ENCODE measurements at regions not wholly inside any gene's neighbourhood (a gene's known extent, or its start where the extent isn't known, plus 50 kb on each side); places are given as distances from the start of the nearest gene placed in this dataset.

DNA sequence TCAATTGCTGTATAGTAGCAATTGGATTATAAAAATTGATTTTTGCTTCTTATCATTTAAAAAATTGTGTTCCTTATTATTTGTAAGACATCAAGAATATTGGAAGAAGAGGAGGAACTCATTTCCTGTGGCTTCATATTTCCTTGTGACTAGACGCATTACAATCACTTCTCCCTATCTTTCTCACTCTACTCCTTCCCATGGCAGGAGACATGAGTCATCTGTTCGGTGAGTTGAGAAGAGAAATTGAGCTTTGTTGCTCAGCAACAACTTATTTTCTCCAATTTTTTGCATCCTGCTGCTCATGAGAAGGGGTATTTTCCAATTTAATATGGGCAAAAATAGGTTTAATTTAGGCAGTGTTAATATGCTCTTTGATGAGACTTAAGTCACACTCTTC is 1783.9 kb downstream of the SUCLG1 start:
- no peak for ATAC-seq
- Histone ChIP-seq H3K36me3 (replicated peaks in 1 of 2; ENCODE audit: insufficient read depth in 1 of 2, low read depth in 2 of 2) (no peaks in the 10 kb centered on the region), H3K9me3 (no peaks in the 10 kb centered on the region), H3K27me3 (no peaks in the 10 kb centered on the region), H3K4me3 (no peak overlapping the region), H3K4me1 (no peaks in the 10 kb centered on the region), H3K27ac (no peak overlapping the region)
- no peak for TF ChIP-seq POLR2A (IDR thresholded peaks at IDR 0.05)
- TF ChIP-seq, protein P1, sequence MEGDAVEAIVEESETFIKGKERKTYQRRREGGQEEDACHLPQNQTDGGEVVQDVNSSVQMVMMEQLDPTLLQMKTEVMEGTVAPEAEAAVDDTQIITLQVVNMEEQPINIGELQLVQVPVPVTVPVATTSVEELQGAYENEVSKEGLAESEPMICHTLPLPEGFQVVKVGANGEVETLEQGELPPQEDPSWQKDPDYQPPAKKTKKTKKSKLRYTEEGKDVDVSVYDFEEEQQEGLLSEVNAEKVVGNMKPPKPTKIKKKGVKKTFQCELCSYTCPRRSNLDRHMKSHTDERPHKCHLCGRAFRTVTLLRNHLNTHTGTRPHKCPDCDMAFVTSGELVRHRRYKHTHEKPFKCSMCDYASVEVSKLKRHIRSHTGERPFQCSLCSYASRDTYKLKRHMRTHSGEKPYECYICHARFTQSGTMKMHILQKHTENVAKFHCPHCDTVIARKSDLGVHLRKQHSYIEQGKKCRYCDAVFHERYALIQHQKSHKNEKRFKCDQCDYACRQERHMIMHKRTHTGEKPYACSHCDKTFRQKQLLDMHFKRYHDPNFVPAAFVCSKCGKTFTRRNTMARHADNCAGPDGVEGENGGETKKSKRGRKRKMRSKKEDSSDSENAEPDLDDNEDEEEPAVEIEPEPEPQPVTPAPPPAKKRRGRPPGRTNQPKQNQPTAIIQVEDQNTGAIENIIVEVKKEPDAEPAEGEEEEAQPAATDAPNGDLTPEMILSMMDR (IDR thresholded peaks at IDR 0.05): no peak
- intact Hi-C loops (cut with DNase I): no loop called here
- 54 to 55% methylated on average over 2 of the region's 2 CpGs for WGBS, 2 donors
- no peak for DNase-seq

DNA sequence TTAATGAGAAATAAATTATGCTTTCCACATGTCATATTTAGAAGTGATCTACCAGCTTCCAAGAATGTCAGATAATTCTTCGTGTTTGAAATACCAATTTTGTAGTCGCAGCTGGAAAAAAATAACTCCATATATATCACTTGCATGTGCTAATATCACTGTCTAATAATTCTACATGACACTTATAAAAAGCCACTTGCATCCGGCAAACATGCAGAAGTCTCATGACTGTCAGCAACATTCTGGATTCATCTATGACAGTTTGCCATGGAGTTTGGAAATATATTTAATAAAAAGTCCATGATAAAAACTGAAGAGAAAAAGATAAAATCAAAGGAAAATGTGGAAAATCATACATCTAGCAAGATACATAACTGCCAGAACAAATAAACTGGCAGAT is 1784.4 kb downstream of the SUCLG1 start:
- ATAC-seq: no peak
- no peak for DNase-seq
- intact Hi-C loops (cut with DNase I): no loop called here
- TF ChIP-seq, protein P1 (IDR thresholded peaks at IDR 0.05): no peak
- no peak for TF ChIP-seq POLR2A (IDR thresholded peaks at IDR 0.05)
- Histone ChIP-seq H3K4me3 (no peak overlapping the region), H3K4me1 (no peaks in the 10 kb centered on the region), H3K27me3 (no peaks in the 10 kb centered on the region), H3K27ac (no peak overlapping the region), H3K9me3 (no peaks in the 10 kb centered on the region), H3K36me3 (replicated peaks in 1 of 2; ENCODE audit: insufficient read depth in 1 of 2, low read depth in 2 of 2) (no peaks in the 10 kb centered on the region)
- WGBS, 2 donors: 45 to 62% methylated on average over 3 of the region's 3 CpGs

DNA sequence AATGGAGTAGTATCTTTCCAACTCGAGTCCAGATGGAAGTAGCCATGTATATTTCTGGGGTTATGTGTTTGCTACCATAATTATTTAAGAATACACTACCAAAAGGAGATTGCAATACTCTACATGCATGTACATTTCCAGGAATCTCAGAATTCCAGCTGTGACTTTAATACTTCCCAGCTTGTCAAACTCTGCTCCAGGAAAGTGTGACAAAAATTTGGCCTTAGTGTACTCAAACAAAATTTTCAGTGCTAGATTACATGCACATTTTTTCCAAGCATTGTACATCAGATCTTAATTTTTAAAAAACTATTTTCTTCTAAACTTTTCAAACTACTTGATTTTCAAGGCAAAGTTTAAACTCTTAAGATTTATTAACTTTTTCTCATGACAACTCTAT is 1791.6 kb downstream of the SUCLG1 start:
- Histone ChIP-seq H3K4me1 (no peaks in the 10 kb centered on the region), H3K36me3 (replicated peaks in 1 of 2; ENCODE audit: insufficient read depth in 1 of 2, low read depth in 2 of 2) (no peaks in the 10 kb centered on the region), H3K4me3 (no peak overlapping the region), H3K27ac (no peak overlapping the region), H3K9me3 (no peaks in the 10 kb centered on the region), H3K27me3 (no peaks in the 10 kb centered on the region)
- DNase-seq (no peak), ATAC-seq (no peak)
- 53 to 55% methylated on average over 1 of the region's 1 CpG for WGBS, 2 donors
- TF ChIP-seq, protein P1 (IDR thresholded peaks at IDR 0.05): no peak
- no peak for TF ChIP-seq POLR2A (IDR thresholded peaks at IDR 0.05)
- intact Hi-C loops (cut with DNase I): no loop called here

DNA sequence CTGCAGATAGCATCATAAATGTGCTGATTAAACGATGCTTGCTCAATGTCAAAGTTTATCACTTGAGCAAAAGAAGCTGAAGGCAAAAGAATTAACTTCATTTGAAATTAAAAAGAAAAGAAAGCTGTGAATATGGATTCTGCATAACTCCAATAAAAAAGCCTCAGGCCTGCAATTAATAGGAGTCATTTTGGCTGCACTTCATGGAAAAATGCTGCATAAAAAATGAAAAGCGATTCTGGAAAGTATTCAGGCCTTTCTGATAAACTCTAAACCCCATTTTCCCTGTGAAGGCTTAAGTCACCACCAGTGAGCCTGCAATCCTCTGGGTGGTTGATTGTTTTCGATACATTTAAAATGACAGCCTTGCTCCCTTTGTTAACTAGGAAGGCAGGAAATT is 1793.4 kb downstream of the SUCLG1 start:
- no peak for ATAC-seq
- WGBS, 2 donors: 61 to 73% methylated on average over 3 of the region's 3 CpGs
- Histone ChIP-seq H3K4me3 (no peak overlapping the region), H3K36me3 (replicated peaks in 1 of 2; ENCODE audit: insufficient read depth in 1 of 2, low read depth in 2 of 2) (no peaks in the 10 kb centered on the region), H3K27me3 (no peaks in the 10 kb centered on the region), H3K9me3 (no peaks in the 10 kb centered on the region), H3K27ac (no peak overlapping the region), H3K4me1 (no peaks in the 10 kb centered on the region)
- TF ChIP-seq POLR2A (IDR thresholded peaks at IDR 0.05): no peak
- TF ChIP-seq, protein P1 (IDR thresholded peaks at IDR 0.05): no peak
- intact Hi-C loops (cut with DNase I): no loop called here
- no peak for DNase-seq

DNA sequence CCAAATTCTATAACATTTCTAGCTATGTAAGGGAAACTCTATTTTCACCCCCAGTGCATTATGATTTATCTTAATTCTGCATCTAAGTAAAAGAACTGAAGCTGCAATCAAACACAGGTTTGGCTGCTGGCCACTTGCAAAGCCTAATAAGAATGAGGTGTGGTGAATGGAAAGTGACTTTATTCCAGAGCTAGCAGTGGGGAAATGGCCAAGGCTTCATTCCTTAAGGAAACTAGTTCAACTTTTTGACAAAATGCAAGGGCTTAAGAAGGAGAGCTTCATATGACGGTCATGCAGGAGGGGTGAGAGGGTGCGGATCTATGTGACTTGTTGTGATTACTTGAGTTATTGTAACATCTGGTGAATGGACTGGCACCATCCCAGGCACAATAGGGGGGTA is 1802.0 kb downstream of the SUCLG1 start:
- H3K9me3 ChIP-seq: no peaks in the 10 kb centered on the region
- DNase-seq (no peak), ATAC-seq (no peak)
- no peaks in the 10 kb centered on the region for H3K4me1 ChIP-seq
- no peak overlapping the region for H3K4me3 ChIP-seq
- no peak for TF ChIP-seq POLR2A (IDR thresholded peaks at IDR 0.05)
- TF ChIP-seq, protein P1 (IDR thresholded peaks at IDR 0.05): no peak
- 87 to 89% methylated on average over 2 of the region's 2 CpGs for WGBS, 2 donors
- H3K27me3 ChIP-seq: no peaks in the 10 kb centered on the region
- no peak overlapping the region for H3K27ac ChIP-seq
- H3K36me3 ChIP-seq (replicated peaks in 1 of 2; ENCODE audit: insufficient read depth in 1 of 2, low read depth in 2 of 2): no peaks in the 10 kb centered on the region
- intact Hi-C loops (cut with DNase I): no loop called here

Data from body of pancreas (tissue), 4 donors.